ENCODE measurements at regions not wholly inside any gene's neighbourhood (a gene's known extent, or its start where the extent isn't known, plus 50 kb on each side); places are given as distances from the start of the nearest gene placed in this dataset.

GRCh38 chr15:47493357-47494247 lies 223.7 kb upstream of the SEMA6D start:
- Histone ChIP-seq H4K8ac (replicated peaks; ENCODE audit: insufficient read length, low read depth, low read length) (no peak overlapping the region), H3K9me3 (ENCODE audit: control insufficient read depth, low read depth, low read length) (no peaks in the 10 kb centered on the region), H2BK15ac (ENCODE audit: low read depth, low read length) (no peak overlapping the region), H3K79me1 (ENCODE audit: insufficient read depth, low read depth, low read length, poor library complexity, severe bottlenecking) (no peaks in the 10 kb centered on the region), H2BK5ac (ENCODE audit: insufficient read length, low read length) (no peak overlapping the region), H3K23ac (ENCODE audit: insufficient read length, low read depth, low read length) (no peak overlapping the region), H3K4ac (ENCODE audit: low read depth, low read length) (no peak overlapping the region), H3K14ac (ENCODE audit: insufficient read depth, low read length) (no peak overlapping the region), H3K23me2 (ENCODE audit: insufficient read length, low read depth, low read length, poor library complexity, severe bottlenecking) (no peaks in the 10 kb centered on the region), H2BK12ac (ENCODE audit: insufficient read length, low read depth, low read length) (no peak overlapping the region), H4K5ac (ENCODE audit: insufficient read length, low read depth, low read length) (no peak overlapping the region), H3T11ph (ENCODE audit: low read length) (no peak overlapping the region), H3K79me2 (ENCODE audit: insufficient read depth, low read length) (no peaks in the 10 kb centered on the region), H3K27me3 (ENCODE audit: insufficient read depth, low read length) (no peaks in the 10 kb centered on the region), H3K9ac (ENCODE audit: extremely low read depth, insufficient read length, low read length) (no peak overlapping the region), H2BK20ac (ENCODE audit: low read depth, low read length, poor library complexity, severe bottlenecking) (no peak overlapping the region), H4K20me1 (ENCODE audit: control insufficient read depth, insufficient read depth, insufficient read length) (no peaks in the 10 kb centered on the region), H3K4me1 (ENCODE audit: insufficient read depth, low read length) (no peaks in the 10 kb centered on the region), H3K4me2 (ENCODE audit: insufficient read depth, insufficient read length, low read length) (no peak overlapping the region), H2AFZ (ENCODE audit: low read length) (no peak overlapping the region), H3K18ac (ENCODE audit: insufficient read length, low read depth, low read length) (no peak overlapping the region), H4K91ac (ENCODE audit: insufficient read length, low read depth, low read length) (no peak overlapping the region), H2AK5ac (ENCODE audit: insufficient read length, low read length) (no peak overlapping the region), H2BK120ac (ENCODE audit: low read depth, low read length, poor library complexity, severe bottlenecking) (no peak overlapping the region), H3K56ac (ENCODE audit: insufficient read length, low read depth, low read length) (no peak overlapping the region), H3K27ac (ENCODE audit: insufficient read length, low read depth, low read length) (no peak overlapping the region)
- H3K9me3 Mint-ChIP-seq, result no peaks in the 10 kb centered on the region
- H3K36me3 Mint-ChIP-seq (ENCODE audit: insufficient read depth in 1 of 3, low read depth in 3 of 3), result no peaks in the 10 kb centered on the region
- no peak overlapping the region for H3K27ac Mint-ChIP-seq
- no peak for DNase-seq
- H3K27me3 Mint-ChIP-seq (ENCODE audit: low read depth), result no peaks in the 10 kb centered on the region
- WGBS (ENCODE audit: extremely low coverage, insufficient read length, low lambda C conversion rate), result no CpG with 5 or more reads among the region's 4 CpGs
- no peak overlapping the region for H3K4me3 Mint-ChIP-seq
- TF ChIP-seq, protein P1, sequence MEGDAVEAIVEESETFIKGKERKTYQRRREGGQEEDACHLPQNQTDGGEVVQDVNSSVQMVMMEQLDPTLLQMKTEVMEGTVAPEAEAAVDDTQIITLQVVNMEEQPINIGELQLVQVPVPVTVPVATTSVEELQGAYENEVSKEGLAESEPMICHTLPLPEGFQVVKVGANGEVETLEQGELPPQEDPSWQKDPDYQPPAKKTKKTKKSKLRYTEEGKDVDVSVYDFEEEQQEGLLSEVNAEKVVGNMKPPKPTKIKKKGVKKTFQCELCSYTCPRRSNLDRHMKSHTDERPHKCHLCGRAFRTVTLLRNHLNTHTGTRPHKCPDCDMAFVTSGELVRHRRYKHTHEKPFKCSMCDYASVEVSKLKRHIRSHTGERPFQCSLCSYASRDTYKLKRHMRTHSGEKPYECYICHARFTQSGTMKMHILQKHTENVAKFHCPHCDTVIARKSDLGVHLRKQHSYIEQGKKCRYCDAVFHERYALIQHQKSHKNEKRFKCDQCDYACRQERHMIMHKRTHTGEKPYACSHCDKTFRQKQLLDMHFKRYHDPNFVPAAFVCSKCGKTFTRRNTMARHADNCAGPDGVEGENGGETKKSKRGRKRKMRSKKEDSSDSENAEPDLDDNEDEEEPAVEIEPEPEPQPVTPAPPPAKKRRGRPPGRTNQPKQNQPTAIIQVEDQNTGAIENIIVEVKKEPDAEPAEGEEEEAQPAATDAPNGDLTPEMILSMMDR (conservative IDR thresholded peaks at IDR 0.05), result no peak
- H3K4me1 Mint-ChIP-seq, result peaks cover 0 to 3% of the 10 kb centered on the region in 2 experiments; a peak in 1 of 4 replicates

Data from H9 (cell line).